GM12878 (cell line): ENCODE measurements at regions not wholly inside any gene's neighbourhood (a gene's known extent, or its start where the extent isn't known, plus 50 kb on each side); places are given as distances from the start of the nearest gene placed in this dataset.

ENCODE experiments used
- NRF1 ChIP-seq: conservative IDR thresholded peaks from 2 replicates; pipeline ENCODE4 v1.6.1; 2011; ENCODE audit warnings: mild to moderate bottlenecking, low read depth, low read length, improper control_type of control experiment
- RAD51 ChIP-seq: fragments of 450-650 bp; IDR thresholded peaks from 2 replicates; pipeline ENCODE4 v1.6.1; 2016; ENCODE audit warnings: moderate library complexity, mild to moderate bottlenecking, inconsistent platforms
- ZBTB40 ChIP-seq: fragments of 450-650 bp; IDR thresholded peaks from 2 replicates; pipeline ENCODE4 v1.6.1; 2016; ENCODE audit warnings: mild to moderate bottlenecking, moderate library complexity, borderline replicate concordance
- ZNF687 ChIP-seq: fragments of 450-650 bp; IDR thresholded peaks from 2 replicates; pipeline ENCODE4 v1.6.1; 2017; ENCODE audit warnings: mild to moderate bottlenecking, moderate library complexity

GRCh38 chr4:115851918-115852766 lies 738.7 kb upstream of the NDST4 start (continued):
- no peak for TF ChIP-seq ZNF687
- no peak for TF ChIP-seq NRF1
- TF ChIP-seq ZBTB40, result no peak
- TF ChIP-seq RAD51, result no peak
